H9 (cell line): ENCODE measurements at regions not wholly inside any gene's neighbourhood (a gene's known extent, or its start where the extent isn't known, plus 50 kb on each side); places are given as distances from the start of the nearest gene placed in this dataset.
A peak's percentile ranks its signal among the peaks of the same experiment; 100 is the strongest.

Source experiments
- DNase-seq: peaks from one replicate; pipeline ENCODE4 v3.0.0-alpha.2; 2017
- H2AFZ ChIP-seq: one replicate; pipeline ENCODE4 v1.6.1; 2013; ENCODE audit warnings: mild to moderate bottlenecking, low read length, control low read depth, moderate library complexity
- H2AK5ac ChIP-seq: 2 replicates; pipeline ENCODE4 v1.6.1; 2013; ENCODE audit warnings: low read length, control low read depth, mixed read lengths; ENCODE audit not compliant: insufficient read length
- H2BK120ac ChIP-seq: one replicate; pipeline ENCODE4 v1.6.1; 2013; ENCODE audit warnings: low read depth, mild to moderate bottlenecking, low read length, control low read depth, inconsistent platforms; ENCODE audit not compliant: poor library complexity, severe bottlenecking
- H2BK12ac ChIP-seq: 2 replicates; pipeline ENCODE4 v1.6.1; 2013; ENCODE audit warnings: low read length, control low read depth, mixed read lengths, low read depth; ENCODE audit not compliant: insufficient read length
- H2BK15ac ChIP-seq: 2 replicates; pipeline ENCODE4 v1.6.1; 2013; ENCODE audit warnings: low read depth, low read length, control low read depth
- H2BK20ac ChIP-seq: one replicate; pipeline ENCODE4 v1.6.1; 2013; ENCODE audit warnings: low read depth, mild to moderate bottlenecking, low read length, control low read depth, inconsistent platforms; ENCODE audit not compliant: poor library complexity, severe bottlenecking
- H2BK5ac ChIP-seq: 2 replicates; pipeline ENCODE4 v1.6.1; 2013; ENCODE audit warnings: low read length, control low read depth, mixed read lengths; ENCODE audit not compliant: insufficient read length
- H3K14ac ChIP-seq: 2 replicates; pipeline ENCODE4 v1.6.1; 2013; ENCODE audit warnings: low read length, control low read depth; ENCODE audit not compliant: insufficient read depth
- H3K18ac ChIP-seq: 2 replicates; pipeline ENCODE4 v1.6.1; 2013; ENCODE audit warnings: low read depth, mild to moderate bottlenecking, mixed read lengths, low read length, control low read depth; ENCODE audit not compliant: insufficient read length
- H3K23ac ChIP-seq: 2 replicates; pipeline ENCODE4 v1.6.1; 2013; ENCODE audit warnings: low read length, control low read depth, mixed read lengths, low read depth; ENCODE audit not compliant: insufficient read length
- H3K23me2 ChIP-seq: 2 replicates; pipeline ENCODE4 v1.6.1; 2013; ENCODE audit warnings: low read depth, mild to moderate bottlenecking, mixed read lengths, low read length, control low read depth; ENCODE audit not compliant: insufficient read length, poor library complexity, severe bottlenecking
- H3K27ac ChIP-seq: 2 replicates; pipeline ENCODE4 v1.5.1; 2013; ENCODE audit warnings: low read length, control low read depth, mixed read lengths, low read depth; ENCODE audit not compliant: insufficient read length
- H3K27me3 ChIP-seq: 2 replicates; pipeline ENCODE4 v1.6.1; 2013; ENCODE audit warnings: low read length, control low read depth, inconsistent platforms; ENCODE audit not compliant: insufficient read depth
- H3K4ac ChIP-seq: 2 replicates; pipeline ENCODE4 v1.6.1; 2013; ENCODE audit warnings: low read depth, mild to moderate bottlenecking, control low read depth, inconsistent platforms, low read length, moderate library complexity
- H3K4me1 ChIP-seq: 2 replicates; pipeline ENCODE4 v1.6.1; 2013; ENCODE audit warnings: low read length, control low read depth, inconsistent platforms; ENCODE audit not compliant: insufficient read depth
- H3K4me2 ChIP-seq: 2 replicates; pipeline ENCODE4 v1.6.1; 2013; ENCODE audit warnings: low read length, control low read depth, mixed read lengths; ENCODE audit not compliant: insufficient read length, insufficient read depth
- H3K56ac ChIP-seq: 2 replicates; pipeline ENCODE4 v1.6.1; 2013; ENCODE audit warnings: low read depth, mild to moderate bottlenecking, mixed read lengths, low read length, control low read depth; ENCODE audit not compliant: insufficient read length
- H3K79me1 ChIP-seq: 2 replicates; pipeline ENCODE4 v1.6.1; 2013; ENCODE audit warnings: low read depth, mild to moderate bottlenecking, moderate library complexity, low read length, control low read depth, inconsistent platforms; ENCODE audit not compliant: insufficient read depth, poor library complexity, severe bottlenecking
- H3K79me2 ChIP-seq: 2 replicates; pipeline ENCODE4 v1.6.1; 2013; ENCODE audit warnings: low read length, control low read depth, inconsistent platforms; ENCODE audit not compliant: insufficient read depth
- H3K9ac ChIP-seq: 2 replicates; pipeline ENCODE4 v1.6.1; 2013; ENCODE audit warnings: low read length, control low read depth, mixed read lengths; ENCODE audit not compliant: insufficient read length; ENCODE audit errors: extremely low read depth
- H3K9me3 ChIP-seq: one replicate; pipeline ENCODE4 v1.6.1; 2013; ENCODE audit warnings: low read depth, low read length, inconsistent platforms; ENCODE audit not compliant: control insufficient read depth
- H3T11ph ChIP-seq: one replicate; pipeline ENCODE4 v1.6.1; 2013; ENCODE audit warnings: mild to moderate bottlenecking, low read length, control low read depth, inconsistent platforms
- H4K20me1 ChIP-seq: one replicate; pipeline ENCODE4 v1.6.1; 2013; ENCODE audit not compliant: control insufficient read depth, insufficient read length, insufficient read depth
- H4K5ac ChIP-seq: 2 replicates; pipeline ENCODE4 v1.6.1; 2013; ENCODE audit warnings: low read depth, mild to moderate bottlenecking, mixed read lengths, low read length, control low read depth; ENCODE audit not compliant: insufficient read length
- H4K8ac ChIP-seq: replicated peaks from 2 replicates; pipeline ENCODE4 v1.6.1; 2013; ENCODE audit warnings: low read length, control low read depth, mixed read lengths, low read depth; ENCODE audit not compliant: insufficient read length
- H4K91ac ChIP-seq: 2 replicates; pipeline ENCODE4 v1.6.1; 2013; ENCODE audit warnings: low read depth, mild to moderate bottlenecking, moderate library complexity, mixed read lengths, low read length, control low read depth; ENCODE audit not compliant: insufficient read length
- H3K27ac Mint-ChIP-seq, 3 experiments: 2 replicates in 2 of 3; 3 replicates in 1 of 3; pipeline ENCODE4 v1.8.0; 2020 to 2021; ENCODE audit warnings: mixed read lengths in 3 of 3, mild to moderate bottlenecking in 1 of 3, moderate library complexity in 1 of 3
- H3K27me3 Mint-ChIP-seq: 2 replicates; pipeline ENCODE4 v1.8.0; 2021; ENCODE audit warnings: low read depth, mild to moderate bottlenecking, moderate library complexity, mixed read lengths
- H3K36me3 Mint-ChIP-seq, 3 experiments: 2 replicates in 2 of 3; 3 replicates in 1 of 3; pipeline ENCODE4 v1.8.0; 2020 to 2021; ENCODE audit warnings: low read depth in 3 of 3, mixed read lengths in 3 of 3; ENCODE audit not compliant: insufficient read depth in 1 of 3
- H3K4me1 Mint-ChIP-seq, 2 experiments: 2 replicates each; pipeline ENCODE4 v1.8.0; 2020; ENCODE audit warnings: mixed read lengths in 2 of 2
- H3K4me3 Mint-ChIP-seq, 2 experiments: 2 replicates in 1 of 2; 3 replicates in 1 of 2; pipeline ENCODE4 v1.8.0; 2020 to 2021; ENCODE audit warnings: mild to moderate bottlenecking in 2 of 2, mixed read lengths in 2 of 2, moderate library complexity in 1 of 2
- H3K9me3 Mint-ChIP-seq, 2 experiments: 2 replicates in 1 of 2; 3 replicates in 1 of 2; pipeline ENCODE4 v1.8.0; 2020; ENCODE audit warnings: mild to moderate bottlenecking in 2 of 2, mixed read lengths in 2 of 2, moderate library complexity in 1 of 2
- WGBS: extraction: QIAGEN DNeasy Blood & Tissue Kit; methylation state at CpG from one replicate; pipeline ENCODE4 v1.1.7; 2013; ENCODE audit warnings: missing lambda C conversion rate, low lambda C conversion rate, mixed read lengths; ENCODE audit not compliant: insufficient read length; ENCODE audit errors: extremely low coverage; 5-methylcytosine and 5-hydroxymethylcytosine counted together
- TF ChIP-seq, protein P1 (sequence below): fragments of 200-600 bp; sonication (generic); conservative IDR thresholded peaks from 3 replicates; pipeline ENCODE4 v1.8.0; 2021; ENCODE audit warnings: antibody characterized with exemption, mild to moderate bottlenecking

DNA sequence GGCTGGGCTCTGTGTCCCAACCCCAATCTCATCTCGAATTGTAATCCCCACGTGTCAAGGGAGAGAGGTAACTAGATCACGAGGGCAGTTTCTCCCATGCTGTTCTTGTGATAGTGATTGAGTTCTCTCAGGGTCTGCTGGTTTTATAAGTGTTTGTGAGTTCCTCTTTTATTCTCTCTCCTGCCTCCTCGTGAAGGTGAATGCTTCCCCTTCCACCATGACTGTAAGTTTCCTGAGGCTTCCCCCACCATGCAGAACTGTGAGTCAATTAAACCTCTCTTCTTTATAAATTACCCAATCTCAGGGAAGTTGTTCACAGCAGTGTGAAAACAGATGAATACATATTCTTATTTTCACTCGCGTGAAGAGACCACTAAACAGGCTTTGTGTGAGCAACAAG, 148.2 kb downstream of the TMEM30B start:
- no peak overlapping the region for H2BK5ac ChIP-seq
- no peak overlapping the region for H3K4me2 ChIP-seq
- TF ChIP-seq, protein P1, sequence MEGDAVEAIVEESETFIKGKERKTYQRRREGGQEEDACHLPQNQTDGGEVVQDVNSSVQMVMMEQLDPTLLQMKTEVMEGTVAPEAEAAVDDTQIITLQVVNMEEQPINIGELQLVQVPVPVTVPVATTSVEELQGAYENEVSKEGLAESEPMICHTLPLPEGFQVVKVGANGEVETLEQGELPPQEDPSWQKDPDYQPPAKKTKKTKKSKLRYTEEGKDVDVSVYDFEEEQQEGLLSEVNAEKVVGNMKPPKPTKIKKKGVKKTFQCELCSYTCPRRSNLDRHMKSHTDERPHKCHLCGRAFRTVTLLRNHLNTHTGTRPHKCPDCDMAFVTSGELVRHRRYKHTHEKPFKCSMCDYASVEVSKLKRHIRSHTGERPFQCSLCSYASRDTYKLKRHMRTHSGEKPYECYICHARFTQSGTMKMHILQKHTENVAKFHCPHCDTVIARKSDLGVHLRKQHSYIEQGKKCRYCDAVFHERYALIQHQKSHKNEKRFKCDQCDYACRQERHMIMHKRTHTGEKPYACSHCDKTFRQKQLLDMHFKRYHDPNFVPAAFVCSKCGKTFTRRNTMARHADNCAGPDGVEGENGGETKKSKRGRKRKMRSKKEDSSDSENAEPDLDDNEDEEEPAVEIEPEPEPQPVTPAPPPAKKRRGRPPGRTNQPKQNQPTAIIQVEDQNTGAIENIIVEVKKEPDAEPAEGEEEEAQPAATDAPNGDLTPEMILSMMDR: no peak
- H3K9me3 Mint-ChIP-seq: peaks cover 30 to 34% of the 10 kb centered on the region in 2 experiments
- H3K23ac ChIP-seq: no peak overlapping the region
- H3T11ph ChIP-seq: no peak overlapping the region
- no peak overlapping the region for H2AK5ac ChIP-seq
- peak overlapping the region in 1 of 3 experiments; percentile 12; a peak in 1 of 7 replicates for H3K27ac Mint-ChIP-seq
- H3K4ac ChIP-seq: no peak overlapping the region
- H3K79me2 ChIP-seq: no peaks in the 10 kb centered on the region
- peaks cover 4% of the 10 kb centered on the region for H3K27me3 Mint-ChIP-seq
- no peak overlapping the region for H2BK20ac ChIP-seq
- no peaks in the 10 kb centered on the region for H3K4me1 ChIP-seq
- H3K4me1 Mint-ChIP-seq: peaks cover 18 to 19% of the 10 kb centered on the region in 2 experiments
- H4K8ac ChIP-seq: no peak overlapping the region
- no peak overlapping the region for H2BK12ac ChIP-seq
- no peak overlapping the region for H3K56ac ChIP-seq
- H3K27me3 ChIP-seq: no peaks in the 10 kb centered on the region
- H4K20me1 ChIP-seq: no peaks in the 10 kb centered on the region
- H4K91ac ChIP-seq: no peak overlapping the region
- no peak overlapping the region for H2BK15ac ChIP-seq
- H2AFZ ChIP-seq: no peak overlapping the region
- peaks cover 12 to 31% (median 22%) of the 10 kb centered on the region in 3 experiments for H3K36me3 Mint-ChIP-seq
- H3K9ac ChIP-seq: no peak overlapping the region
- H3K23me2 ChIP-seq: no peaks in the 10 kb centered on the region
- H4K5ac ChIP-seq: no peak overlapping the region
- no CpG with 5 or more reads among the region's 6 CpGs for WGBS
- no peaks in the 10 kb centered on the region for H3K79me1 ChIP-seq
- H3K27ac ChIP-seq: no peak overlapping the region
- H2BK120ac ChIP-seq: no peak overlapping the region
- H3K18ac ChIP-seq: no peak overlapping the region
- no peak overlapping the region for H3K4me3 Mint-ChIP-seq
- no peak overlapping the region for H3K14ac ChIP-seq
- H3K9me3 ChIP-seq: no peaks in the 10 kb centered on the region
- no peak for DNase-seq
